ENCODE measurements at regions not wholly inside any gene's neighbourhood (a gene's known extent, or its start where the extent isn't known, plus 50 kb on each side); places are given as distances from the start of the nearest gene placed in this dataset.
"Not testable (repeated sequence)": the region's sequence is repeated elsewhere in the genome, so short reads cannot be mapped to it uniquely, and the experiment has no call there.

GRCh38 chr9:109993250-109993978 is 213.4 kb downstream of the PALM2AKAP2 start:
- Mint-ChIP-seq H3K27ac (no peak overlapping the region), H3K36me3 (peaks cover 18% of the 10 kb centered on the region), H3K4me1 (no peaks in the 10 kb centered on the region), H3K9me3 (peaks cover 24% of the 10 kb centered on the region), H3K27me3 (ENCODE audit: low read depth) (no peaks in the 10 kb centered on the region), H3K4me3 (no peak overlapping the region)
- TF ChIP-seq CTCF (IDR thresholded peaks at IDR 0.05; ENCODE audit: unreplicated experiment), result no peak
- DNase-seq (ENCODE audit: low spot score in 2 of 2, unreplicated experiment in 2 of 2), result no peak

- Mint-ChIP-seq H3K27me3 (ENCODE audit: low read depth) (no peaks in the 10 kb centered on the region), H3K4me1 (no peaks in the 10 kb centered on the region), H3K36me3 (peaks cover 16% of the 10 kb centered on the region), H3K9me3 (peaks cover 20% of the 10 kb centered on the region), H3K27ac (no peak overlapping the region), H3K4me3 (no peak overlapping the region)
- no peak for DNase-seq (ENCODE audit: low spot score in 2 of 2, unreplicated experiment in 2 of 2)
- no peak for TF ChIP-seq CTCF (IDR thresholded peaks at IDR 0.05; ENCODE audit: unreplicated experiment)
Measured at GRCh38 chr9:109994141-109994540, 213.8 kb downstream of the C9orf152 start.

- H3K4me3 Mint-ChIP-seq, result no peak overlapping the region
- peaks cover 27% of the 10 kb centered on the region for H3K9me3 Mint-ChIP-seq
- H3K27ac Mint-ChIP-seq, result no peak overlapping the region
- H3K4me1 Mint-ChIP-seq, result no peaks in the 10 kb centered on the region
- TF ChIP-seq CTCF (IDR thresholded peaks at IDR 0.05; ENCODE audit: unreplicated experiment), result no peak
- DNase-seq (ENCODE audit: low spot score in 2 of 2, unreplicated experiment in 2 of 2), result no peak
- H3K27me3 Mint-ChIP-seq (ENCODE audit: low read depth), result no peaks in the 10 kb centered on the region
- H3K36me3 Mint-ChIP-seq, result peaks cover 30% of the 10 kb centered on the region
Measured at GRCh38 chr9:109996936-109997580, 210.9 kb downstream of the C9orf152 start.

- Mint-ChIP-seq H3K9me3 (peaks cover 28% of the 10 kb centered on the region), H3K4me3 (no peak overlapping the region), H3K27ac (no peak overlapping the region), H3K27me3 (ENCODE audit: low read depth) (no peaks in the 10 kb centered on the region), H3K4me1 (no peaks in the 10 kb centered on the region), H3K36me3 (peaks cover 30% of the 10 kb centered on the region)
- no peak for TF ChIP-seq CTCF (IDR thresholded peaks at IDR 0.05; ENCODE audit: unreplicated experiment)
- no peak for DNase-seq (ENCODE audit: low spot score in 2 of 2, unreplicated experiment in 2 of 2)
Measured at GRCh38 chr9:109997682-109998081, 210.3 kb downstream of the C9orf152 start.

- Mint-ChIP-seq H3K9me3 (peaks cover 35% of the 10 kb centered on the region), H3K36me3 (peaks cover 26% of the 10 kb centered on the region)
- H3K4me3 Mint-ChIP-seq; H3K27ac Mint-ChIP-seq; H3K4me1 Mint-ChIP-seq; DNase-seq (ENCODE audit: low spot score in 2 of 2, unreplicated experiment in 2 of 2); H3K27me3 Mint-ChIP-seq (ENCODE audit: low read depth): not testable (repeated sequence)
Measured at GRCh38 chr9:110005521-110005920, 202.4 kb downstream of the C9orf152 start.

- DNase-seq (ENCODE audit: low spot score in 2 of 2, unreplicated experiment in 2 of 2), result no peak
- no peak overlapping the region for H3K4me3 Mint-ChIP-seq
- TF ChIP-seq CTCF (IDR thresholded peaks at IDR 0.05; ENCODE audit: unreplicated experiment), result no peak
- H3K27ac Mint-ChIP-seq, result no peak overlapping the region
- H3K36me3 Mint-ChIP-seq, result peaks cover 18% of the 10 kb centered on the region
- H3K27me3 Mint-ChIP-seq (ENCODE audit: low read depth), result no peaks in the 10 kb centered on the region
- peaks cover 27% of the 10 kb centered on the region for H3K9me3 Mint-ChIP-seq
- peaks cover 8% of the 10 kb centered on the region for H3K4me1 Mint-ChIP-seq
Measured at GRCh38 chr9:110006657-110007056, 201.3 kb downstream of the C9orf152 start.

All from mesothelial cell of epicardium (in vitro differentiated cells).